NCI-H1092 (cell line): ENCODE measurements at regions not wholly inside any gene's neighbourhood (a gene's known extent, or its start where the extent isn't known, plus 50 kb on each side); places are given as distances from the start of the nearest gene placed in this dataset.
"Not testable (repeated sequence)": the region's sequence is repeated elsewhere in the genome, so short reads cannot be mapped to it uniquely, and the experiment has no call there.

Experiments
- DNase-seq: peaks from one replicate; lab custom pipeline; 2025; lab: John Stamatoyannopoulos, UW

DNA sequence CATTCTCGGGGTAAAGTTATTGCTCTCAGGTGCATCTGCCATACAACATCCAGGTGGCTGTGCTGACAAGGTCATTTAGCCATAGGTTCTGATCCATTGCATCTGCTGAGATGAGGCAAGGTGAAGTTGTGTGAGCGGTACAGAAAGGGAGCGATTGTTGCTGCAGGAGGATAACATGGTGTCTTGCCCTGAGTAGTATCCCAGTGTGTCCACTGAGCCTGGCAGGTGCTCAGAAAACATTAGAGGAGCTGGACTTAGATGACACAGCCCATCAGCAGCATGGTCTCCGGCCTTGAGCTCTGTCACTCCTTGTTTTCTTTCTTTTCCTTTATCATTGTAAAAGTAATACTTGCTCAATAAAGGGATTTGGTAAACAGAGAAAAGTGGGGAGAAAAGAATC is 161.1 kb upstream of the ATP10A start:
- DNase-seq, result no peak

DNA sequence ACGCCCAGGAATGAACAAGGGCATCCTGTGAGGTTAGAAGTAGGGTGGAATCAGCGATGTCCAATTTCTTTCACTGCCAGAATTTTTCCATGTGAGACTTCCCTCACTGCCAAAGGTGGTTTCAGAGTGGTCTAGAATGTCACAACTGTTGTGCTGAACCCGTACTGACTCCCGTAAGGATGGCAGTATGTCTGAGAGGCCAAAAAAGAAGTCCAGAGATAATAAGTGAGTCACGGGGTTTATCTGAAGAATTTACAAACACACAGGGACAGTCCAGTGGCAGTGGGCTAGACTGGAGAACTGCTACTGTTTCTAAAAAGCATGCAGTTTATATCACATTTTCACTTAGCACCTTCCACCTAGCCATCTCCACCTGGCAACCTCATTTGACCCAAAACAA is 160.6 kb upstream of the ATP10A start:
- no peak for DNase-seq

DNA sequence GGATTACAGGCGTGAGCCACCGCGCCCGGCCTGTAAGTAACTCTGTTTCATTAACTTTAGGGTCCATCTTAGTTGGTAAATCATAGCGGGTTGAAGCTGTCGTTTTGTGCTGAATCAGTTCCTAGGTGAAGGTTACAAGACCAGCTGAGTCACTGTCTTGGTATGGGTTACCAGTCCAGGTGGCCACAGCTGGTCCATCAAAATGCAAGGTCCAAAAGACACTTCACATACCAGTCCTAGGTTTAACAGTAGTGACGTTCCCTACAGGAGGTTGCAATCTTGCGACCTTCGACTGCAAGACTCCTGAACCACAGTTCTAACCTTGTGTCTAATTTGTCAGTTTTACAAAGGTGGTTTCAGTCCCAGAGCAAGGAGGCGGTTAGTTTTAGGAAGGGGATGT is 160.1 kb upstream of the ATP10A start:
- DNase-seq, result no peak

DNA sequence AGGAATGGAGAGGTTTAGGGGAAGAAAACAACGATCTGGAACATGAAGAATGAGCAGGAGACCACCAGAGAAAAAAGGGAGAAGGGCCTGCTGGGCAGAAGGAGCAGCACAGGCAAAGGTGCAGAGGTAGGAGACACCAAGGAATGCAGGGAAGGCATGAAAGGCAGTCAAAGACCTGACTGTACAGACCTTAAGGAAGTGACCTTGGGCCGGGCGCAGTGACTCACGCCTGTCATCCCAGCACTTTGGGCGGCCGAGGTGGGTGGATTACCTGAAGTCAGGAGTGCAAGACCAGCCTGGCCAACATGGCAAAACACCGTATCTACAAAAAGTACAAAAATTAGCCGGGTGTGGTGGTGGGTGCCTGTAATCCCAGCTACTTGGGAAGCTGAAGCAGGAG is 157.7 kb upstream of the ATP10A start:
- DNase-seq, result no peak

DNA sequence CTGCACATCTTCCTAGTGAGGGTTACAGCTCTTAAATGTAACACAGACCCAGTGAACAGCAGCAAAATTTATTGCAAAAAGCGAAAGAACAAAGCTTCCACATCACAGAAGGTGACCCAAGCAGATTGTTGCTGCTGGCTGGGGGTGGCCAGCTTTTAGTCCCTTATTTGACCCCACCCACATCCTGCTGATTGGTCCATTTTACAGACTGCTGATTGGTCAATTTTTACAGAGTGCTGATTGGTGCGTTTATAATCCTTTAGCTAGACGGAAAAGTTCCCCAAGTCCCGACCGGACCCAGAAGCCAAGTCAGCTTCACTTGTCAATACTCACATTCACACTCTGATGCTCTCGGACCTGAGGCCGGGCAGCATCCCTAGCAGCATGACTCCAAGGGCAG is 154.5 kb upstream of the ATP10A start:
- no peak for DNase-seq

DNA sequence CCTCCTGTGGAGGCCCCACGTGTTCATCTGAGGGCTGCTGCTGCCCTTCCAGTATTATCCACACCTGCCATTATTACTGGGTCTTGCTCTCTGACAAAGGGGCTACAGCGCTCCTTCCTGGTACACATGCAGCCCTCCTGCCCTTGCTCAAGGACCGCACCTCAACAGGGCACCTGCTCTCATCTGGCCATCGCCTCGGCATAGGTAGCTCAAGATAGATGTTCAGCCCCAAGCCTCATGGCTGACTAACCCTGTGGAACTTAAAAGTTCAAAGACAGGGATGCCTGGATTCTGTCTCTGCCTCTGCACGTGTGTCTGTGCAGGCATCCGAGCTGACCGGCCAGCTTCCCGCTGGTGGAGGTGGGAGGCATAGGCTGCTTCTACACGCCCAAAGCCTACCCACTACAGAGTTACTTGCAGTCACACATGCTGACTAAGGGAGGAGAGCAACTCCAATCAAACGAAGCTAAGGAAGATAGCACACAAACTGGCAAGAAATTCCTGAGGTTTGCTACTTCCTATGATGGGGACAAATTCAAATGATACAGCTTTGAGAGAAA is 152.5 kb upstream of the ATP10A start:
- DNase-seq, result no peak

DNA sequence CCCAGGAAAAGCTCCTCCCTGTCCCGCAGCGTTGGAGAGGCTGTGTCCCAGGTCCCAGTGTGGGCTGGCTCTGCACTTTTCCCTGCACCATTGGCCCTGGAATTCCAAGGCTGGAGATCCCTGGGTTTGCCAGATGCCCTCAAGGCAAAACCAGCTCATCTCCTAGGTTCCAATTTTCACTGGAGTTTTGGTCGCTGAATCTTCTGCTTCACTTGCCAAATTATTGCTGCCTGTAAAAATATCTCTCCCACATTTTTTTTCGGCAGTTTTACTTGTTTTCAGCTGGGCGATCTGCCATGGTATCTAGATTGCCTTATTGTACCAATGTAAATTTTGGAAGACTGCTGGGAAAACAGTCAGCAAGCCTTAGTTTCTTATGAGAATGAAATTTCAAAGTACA is 150.9 kb upstream of the ATP10A start:
- no peak for DNase-seq

DNA sequence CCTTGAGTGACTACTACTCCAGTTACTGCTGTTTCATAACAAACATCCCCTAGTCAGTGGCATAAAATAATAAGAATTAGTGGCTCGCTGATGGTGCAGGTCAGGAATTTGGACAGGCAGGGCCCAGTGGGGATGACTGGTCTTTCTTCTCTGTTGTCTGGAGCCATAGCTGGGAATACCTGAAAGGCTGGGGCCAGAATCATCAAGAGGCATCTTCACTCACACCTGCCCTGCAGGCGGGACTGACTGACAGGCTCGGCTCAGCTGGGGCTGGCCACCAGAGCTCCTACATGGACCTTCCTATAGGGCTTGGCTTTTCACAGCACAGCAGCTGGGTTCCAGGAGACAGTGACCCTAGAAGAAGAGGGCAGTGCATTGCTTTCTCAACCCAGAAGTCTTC is 148.8 kb upstream of the ATP10A start:
- DNase-seq, result no peak

DNA sequence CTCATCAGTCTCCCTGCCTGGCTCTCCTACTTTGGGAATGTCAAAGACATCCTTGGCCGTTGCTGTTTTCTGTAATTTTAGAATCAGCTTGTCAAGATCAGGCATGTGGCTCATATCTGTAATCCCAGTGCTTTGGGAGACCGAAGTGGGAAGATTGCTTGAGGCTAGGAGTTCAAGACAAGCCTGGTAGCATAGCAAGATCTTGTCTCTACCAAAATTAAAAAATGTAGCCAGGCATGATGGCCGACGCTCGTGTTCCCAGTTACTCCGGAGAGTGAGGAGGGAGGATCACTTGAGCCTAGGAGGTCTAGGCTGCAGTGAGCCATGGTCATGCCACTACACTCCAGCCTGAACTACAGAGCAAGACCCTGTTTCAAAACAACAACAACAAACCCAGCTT is 144.0 kb upstream of the ATP10A start:
- no peak for DNase-seq

DNA sequence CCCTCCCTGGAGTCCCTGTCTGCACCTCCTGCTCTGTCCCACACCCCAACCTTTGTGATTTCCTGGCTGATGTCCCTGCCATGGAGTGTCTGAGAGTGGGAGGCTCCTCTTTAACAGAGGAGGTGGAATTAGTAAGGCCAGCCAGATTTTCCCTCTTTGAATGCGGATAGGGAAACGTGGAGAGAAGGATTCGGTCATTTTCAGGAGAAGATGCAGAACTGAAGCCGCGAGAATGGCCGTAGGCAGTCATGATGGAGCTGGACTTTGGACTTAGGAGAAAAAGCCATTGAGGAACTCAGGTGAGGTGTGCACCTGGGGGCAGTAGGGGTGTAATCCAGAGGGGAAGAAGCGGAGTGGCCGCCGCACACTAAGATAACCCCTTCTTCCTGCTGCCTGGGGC is 138.1 kb upstream of the ATP10A start:
- no peak for DNase-seq

DNA sequence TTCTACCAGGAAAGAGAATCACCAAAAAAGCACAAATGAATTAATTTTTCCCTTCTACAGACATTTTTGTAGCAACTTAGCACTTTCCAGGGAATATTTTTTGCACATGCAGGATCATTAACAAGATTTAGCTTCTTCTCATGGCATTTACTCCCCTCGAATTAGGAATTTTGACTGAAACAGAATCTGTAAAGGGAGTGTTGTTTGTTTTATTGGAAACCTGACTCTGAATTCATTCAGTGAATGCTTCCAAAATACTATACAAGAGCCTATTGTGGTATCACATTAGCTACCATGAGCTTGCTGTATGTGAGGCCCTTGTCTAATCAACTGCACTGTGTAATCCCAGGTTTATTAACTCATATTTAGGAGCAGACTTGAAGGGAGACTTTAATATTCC is 130.4 kb upstream of the ATP10A start:
- no peak for DNase-seq

DNA sequence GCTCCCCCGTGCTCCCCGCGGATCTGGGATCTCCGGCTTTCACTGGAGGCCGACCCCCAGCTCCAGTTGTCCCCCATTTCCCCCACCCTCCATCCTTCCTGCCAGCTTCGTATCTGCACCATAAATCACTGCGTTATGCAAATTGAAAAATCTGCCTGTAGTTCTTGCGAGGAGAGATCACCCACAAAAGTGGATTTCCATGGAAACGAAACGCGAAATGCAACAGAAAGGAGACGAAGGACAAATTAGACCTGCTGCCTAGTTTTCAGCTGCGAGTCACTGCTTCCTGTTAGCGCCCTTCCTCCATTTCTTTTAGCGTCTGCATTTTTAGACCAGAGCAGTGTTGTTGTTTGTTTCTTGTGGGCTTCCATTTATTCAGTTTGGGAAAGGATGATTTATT is 127.1 kb upstream of the ATP10A start:
- no peak for DNase-seq

DNA sequence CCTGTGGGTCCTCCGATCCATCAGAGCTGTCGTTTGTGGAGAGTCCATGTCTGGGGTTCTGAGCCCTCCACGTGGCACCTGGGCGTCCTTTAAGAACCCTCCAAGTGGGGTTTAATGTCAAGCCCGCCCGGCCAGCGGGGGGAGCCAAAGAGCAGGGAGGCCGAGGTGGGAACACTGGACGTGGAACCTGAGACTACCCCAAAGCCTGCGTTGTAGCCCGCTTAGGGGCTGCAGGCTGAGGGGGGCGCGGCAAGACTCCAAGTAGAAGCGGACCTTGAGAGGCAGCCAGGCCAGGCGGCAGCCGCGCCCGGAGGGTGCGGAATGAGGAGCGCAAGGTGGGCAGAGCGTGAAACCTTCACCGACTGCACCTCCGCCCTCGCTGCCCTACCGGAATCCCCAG is 126.2 kb upstream of the ATP10A start:
- DNase-seq, result no peak

DNA sequence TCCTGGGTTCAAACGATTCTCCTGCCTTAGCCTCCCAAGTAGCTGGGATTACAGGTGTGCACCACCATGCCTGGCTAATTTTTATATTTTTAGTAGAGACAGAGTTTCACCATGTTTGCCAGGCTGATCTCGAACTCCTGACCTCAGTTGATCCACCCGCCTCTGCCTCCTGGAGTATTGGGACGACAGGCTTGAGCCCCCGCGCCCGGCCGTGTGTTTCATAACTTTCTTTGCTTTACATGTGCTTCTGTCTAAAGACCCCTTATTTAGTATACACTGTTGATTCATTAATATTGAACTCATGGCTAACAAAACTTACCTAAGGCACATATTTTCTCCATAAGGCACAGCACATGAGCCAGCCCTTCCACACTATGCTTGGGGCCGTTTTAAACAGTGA is 125.6 kb upstream of the ATP10A start:
- DNase-seq, result not testable (repeated sequence)

DNA sequence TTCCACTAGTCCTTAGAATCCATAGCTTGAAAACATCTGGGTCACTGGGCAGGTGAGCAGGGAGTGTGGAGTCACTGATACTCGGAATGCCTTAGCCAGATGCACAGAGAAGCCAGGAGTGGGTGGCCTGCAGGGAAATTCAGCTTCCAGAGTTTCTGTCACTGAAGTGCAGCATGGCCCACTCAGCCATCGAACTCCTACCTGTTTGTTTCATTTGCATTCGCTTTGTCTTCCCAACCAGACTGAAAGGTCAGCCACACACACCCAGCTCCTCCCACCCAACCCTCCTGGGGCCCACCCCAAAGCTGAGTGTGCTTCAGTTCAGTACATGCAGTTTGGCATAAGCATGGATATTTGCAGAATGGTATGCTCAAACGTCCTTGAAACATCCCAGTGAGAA is 124.5 kb upstream of the ATP10A start:
- DNase-seq, result no peak

DNA sequence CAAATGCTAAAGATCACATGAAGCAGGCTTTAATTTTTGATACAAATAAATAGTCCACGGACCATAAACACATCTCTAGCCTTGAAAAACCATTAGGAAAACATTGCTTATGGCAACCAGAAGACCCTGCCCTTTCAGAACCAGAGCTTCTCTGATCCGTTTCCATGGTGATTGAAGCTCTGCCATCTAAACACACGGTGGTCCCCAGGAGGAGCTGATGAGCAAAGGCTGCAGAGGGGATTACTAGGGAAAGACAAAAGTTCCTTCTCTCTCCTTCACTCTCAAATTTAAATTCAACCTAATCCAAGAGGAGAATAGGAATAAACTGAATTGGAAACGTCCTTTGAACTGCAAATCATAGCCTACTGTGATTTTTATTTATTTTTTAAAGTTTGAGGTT is 122.0 kb upstream of the ATP10A start:
- no peak for DNase-seq

DNA sequence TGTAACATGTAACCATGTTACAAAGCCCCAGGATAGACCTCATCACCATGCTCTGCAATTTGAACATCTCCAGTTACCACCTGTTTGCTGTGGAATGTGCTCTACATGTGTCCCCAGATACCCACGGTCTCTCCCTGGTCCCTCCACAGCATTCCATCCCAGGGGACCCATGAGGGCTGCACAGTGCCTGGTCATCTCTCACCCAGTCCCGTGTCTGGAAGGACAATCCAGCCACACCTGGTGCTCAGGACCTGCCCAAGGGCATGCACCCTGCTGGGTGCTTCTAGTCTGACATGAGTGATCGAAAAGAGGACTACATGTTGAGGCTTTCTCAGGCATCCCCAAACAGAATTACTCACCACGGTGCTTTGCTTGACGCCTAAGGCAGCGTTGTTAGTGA is 119.6 kb upstream of the ATP10A start:
- no peak for DNase-seq

DNA sequence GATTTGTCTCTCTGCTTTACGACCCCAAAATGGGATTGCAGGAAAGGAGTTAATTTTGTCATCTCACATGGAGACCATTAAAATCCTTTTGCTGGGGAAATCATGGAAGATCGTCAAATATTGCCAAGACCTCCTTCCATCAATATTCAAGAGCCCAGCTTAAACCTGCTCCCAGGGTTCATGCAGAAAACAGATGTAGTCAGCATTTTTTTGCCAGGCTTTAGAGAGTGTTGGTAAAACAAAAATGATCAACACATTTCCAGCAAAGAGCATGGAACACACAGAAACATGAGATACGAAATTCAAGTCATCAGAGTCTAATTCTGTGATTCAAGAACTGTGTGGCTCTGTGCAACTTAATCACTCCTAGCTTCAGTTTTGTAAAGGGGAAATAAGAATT is 118.0 kb upstream of the ATP10A start:
- DNase-seq, result no peak

DNA sequence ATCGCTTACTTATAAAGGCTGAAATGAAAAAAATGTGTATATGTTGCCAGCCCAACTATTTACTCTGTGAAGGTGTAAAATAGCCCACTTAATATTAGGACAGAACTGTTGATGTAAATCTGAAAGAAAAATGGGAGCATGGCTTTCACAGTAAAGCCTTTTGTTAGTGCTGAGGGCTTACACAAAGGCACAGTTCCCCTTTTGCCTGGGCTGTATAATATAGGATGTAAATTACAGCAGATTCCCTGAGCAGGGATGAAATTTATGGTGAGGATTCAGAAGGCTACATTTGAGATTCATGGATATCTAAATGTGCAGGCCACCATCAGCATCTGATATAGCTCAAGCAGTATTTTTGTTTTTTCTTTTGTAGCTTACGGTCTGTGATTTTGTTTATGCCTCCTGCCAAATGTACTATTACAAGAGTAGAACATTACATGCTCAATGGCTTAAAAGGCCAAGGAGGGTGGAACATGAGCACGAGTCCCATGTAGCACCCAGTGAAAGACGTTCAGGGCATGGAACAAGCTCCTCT is 109.1 kb upstream of the ATP10A start:
- no peak for DNase-seq

DNA sequence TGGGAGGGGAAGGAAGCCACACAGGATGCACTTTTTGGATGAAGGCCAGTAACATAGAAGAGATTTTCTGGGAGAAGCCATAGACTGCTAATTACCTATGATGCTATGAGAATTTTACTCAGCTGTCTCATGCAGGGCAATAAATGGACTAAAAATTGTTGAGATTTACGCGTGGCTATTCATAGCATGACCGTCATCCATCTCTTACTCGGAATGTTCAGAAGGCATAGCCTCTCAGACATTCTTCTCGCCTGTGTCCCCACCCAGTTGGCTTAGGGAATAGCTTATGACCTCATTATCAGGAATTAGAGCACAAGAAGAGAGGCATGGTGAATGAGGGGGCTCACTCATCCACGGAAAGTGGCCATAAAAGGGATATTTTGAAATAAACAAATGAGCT is 107.9 kb upstream of the ATP10A start:
- no peak for DNase-seq

DNA sequence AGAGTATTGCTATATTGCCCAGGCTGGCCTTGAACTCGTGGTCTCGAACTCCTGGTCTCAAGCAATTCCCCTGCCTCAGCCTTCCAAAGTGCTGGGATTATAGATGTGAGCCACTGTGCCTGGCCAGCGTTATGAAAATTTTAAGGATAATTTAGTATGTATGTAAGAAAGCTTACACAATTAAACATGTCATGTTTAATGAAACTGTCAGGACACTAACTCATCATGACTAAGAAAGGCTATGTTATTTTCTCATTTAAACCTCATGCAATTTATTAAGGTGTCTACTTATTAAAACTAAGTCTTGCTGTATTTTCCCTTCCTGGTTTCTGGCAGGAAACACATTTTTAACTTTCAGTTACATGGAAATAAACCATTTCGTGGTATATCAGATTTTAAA is 106.8 kb upstream of the ATP10A start:
- no peak for DNase-seq

DNA sequence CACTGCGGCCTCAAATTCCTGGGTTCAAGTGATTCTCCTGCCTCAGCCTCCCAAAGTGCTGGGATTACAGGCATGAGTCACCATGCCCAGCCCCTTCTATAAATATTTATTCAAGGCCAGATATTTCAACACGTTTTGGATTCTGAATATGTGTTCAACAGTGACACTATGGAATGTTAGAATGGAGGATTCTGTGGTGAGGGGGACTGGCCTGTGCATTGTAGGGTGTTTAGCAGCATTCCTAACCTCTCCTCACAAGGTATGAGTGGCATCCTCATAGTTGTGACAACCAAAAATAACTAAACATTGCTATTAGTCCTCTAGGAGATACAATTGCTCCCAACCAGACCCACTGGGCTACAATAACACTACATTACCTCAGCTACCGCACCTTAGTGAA is 104.0 kb upstream of the ATP10A start:
- no peak for DNase-seq

DNA sequence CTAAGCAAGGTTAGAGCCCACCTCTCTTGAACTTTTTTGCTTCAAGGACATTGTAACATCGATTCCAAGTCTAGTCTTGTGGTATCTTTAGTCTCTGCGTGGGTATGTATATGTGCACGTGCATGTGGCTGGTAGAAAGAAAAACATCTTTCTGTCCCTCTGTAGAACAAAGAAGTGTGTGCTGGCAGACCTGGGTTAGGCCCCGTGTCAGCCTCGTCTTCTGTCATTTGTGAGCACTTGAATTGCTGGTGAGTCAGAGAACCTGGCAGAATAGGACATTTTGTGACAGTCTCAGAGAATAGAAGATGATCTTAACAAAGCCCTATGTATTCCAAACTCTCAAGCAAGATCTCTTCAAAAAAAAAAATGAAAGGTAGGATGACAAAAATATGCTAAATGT is 102.2 kb upstream of the ATP10A start:
- DNase-seq, result no peak

DNA sequence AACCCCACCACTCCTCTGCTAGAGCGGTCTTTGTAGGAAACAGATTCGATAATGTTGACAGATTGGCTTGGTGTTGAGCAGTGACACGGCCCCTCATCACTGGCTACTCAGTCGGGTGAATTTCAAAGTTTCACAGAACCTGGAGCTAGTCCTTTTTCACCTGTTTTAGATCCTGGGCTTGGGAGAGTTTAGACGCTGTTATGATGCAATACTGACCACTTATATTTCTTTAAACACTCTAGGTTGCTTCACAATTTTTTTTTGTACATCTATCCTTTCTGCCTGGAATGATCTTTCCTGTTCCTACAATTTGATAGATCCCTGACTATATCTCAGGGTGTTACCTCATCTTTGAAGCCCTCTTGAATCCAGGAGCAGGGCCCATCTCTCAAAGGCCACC is 97.1 kb upstream of the ATP10A start:
- no peak for DNase-seq

DNA sequence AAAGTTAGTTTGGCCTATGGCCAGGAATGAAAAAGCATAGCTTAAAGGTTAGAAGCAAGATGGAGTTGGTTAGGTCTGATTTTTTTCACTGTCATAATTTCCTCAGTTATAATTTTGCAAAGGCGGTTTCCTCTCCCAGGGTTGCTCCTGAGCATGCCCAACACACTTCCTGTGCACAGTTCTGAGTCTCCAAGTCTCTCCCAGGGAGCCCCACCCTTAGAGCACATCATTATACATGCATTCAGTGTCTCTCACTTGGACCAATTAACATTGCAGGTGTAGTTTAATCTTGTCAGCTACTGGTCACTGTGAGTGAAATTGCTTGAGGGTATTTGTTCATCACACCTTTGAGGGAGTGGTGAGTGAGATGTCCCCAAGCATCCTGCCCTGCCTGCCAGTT is 96.0 kb upstream of the ATP10A start:
- DNase-seq, result no peak
